HG02610 (cell line): ENCODE measurements at regions not wholly inside any gene's neighbourhood (a gene's known extent, or its start where the extent isn't known, plus 50 kb on each side); places are given as distances from the start of the nearest gene placed in this dataset.

Source experiments
- ATAC-seq: cut with Tn5 transposase; IDR thresholded peaks from one replicate; pipeline ENCODE4 v1.9.1; 2021; ENCODE audit warnings: mild to moderate bottlenecking, moderate library complexity; ENCODE audit not compliant: unreplicated experiment

DNA sequence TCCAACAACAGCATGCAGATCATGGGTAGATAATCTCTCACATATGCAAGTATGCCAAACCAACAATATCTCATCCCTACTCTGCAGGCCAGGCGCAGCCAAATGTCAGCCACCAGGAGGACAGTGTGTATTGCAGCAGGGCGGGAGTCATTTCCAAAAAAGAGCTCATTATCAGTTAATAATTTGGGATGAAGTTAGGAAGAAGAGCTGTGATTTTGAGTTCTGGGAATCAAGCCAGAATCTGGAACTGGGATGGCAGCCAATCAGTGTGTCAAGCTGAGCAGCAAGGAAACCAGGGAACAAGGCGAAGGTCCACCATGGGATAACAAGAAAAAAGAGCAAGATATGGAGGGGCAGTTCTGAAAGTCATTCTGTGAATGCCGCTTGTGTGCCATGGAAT, 88.2 kb upstream of the CAMK2D start:
- no peak for ATAC-seq

DNA sequence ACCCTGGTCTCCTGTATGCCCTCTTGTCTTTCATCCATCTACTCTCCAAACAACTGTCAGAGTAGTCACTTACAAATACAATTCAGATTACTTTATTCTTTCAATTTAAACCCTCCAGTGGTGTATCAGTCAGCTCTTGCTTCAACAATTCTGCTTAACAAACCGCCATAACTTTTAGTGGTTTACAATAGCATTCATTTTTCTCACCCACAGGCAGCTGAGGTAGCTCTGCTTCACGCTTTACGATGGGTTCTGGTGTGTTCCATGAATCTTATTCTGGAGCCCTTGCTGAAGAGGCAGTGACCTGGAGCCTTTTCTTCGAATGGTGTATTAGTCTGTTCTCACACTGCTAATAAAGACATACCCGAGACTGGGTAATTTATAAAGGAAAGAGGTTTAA, 86.2 kb upstream of the CAMK2D start:
- no peak for ATAC-seq

DNA sequence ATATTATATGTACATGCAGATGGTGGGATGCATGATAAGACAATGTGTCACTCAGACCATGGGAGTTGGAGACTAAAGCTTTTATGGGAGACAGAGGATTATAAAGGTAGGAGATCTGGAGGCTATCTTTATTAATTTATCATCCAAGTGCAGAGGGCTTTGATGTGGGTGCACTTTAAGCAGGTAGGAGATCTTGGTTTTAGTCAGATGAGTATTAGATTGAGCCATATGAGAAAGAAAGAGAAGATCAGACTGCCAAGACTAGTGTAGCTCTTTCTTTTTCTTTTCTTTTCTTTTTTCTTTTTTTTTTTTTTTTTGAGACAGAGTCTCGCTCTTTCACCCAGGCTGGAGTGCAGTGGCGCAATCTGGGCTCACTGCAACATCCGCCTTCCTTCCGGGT, 84.9 kb upstream of the CAMK2D start:
- peak; percentile 67 for ATAC-seq

DNA sequence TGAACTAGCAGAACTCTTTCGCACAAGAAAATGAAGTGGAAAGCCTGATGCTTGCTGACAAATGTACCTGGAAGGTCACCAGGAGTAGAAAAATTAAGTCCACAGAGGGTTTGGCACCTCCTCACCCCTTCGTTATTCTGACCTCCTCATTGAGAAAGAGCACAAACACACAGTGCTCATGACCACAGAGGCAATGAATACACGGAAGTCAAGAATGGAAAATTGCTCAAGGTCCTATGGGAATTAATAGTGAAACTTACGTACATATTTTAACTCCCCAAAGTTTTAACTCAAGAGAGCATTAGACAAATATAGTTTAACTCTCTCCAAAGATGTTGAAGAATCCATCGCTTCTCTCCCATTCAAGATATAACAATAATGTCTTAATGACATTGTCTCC, 83.6 kb upstream of the CAMK2D start:
- ATAC-seq, result no peak

DNA sequence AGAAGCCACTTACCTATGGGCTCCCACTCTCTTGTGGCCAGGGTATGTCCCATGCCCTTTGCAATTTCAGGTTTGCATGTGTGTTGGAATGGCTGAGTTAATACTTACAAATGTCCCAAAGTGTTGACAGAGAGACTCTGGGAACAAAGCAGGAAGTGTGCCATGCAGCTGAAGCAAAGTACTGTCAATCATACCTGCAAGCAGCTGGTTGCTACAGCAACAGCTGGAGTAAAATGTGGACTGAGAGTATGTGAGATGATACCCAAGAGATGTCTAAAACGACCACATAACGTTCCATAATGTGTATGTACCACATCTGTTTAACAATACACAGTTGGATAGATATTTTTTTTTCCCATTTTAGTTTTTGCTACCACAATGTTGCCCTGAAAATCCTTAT, 82.8 kb upstream of the CAMK2D start:
- peak; percentile 61 for ATAC-seq

DNA sequence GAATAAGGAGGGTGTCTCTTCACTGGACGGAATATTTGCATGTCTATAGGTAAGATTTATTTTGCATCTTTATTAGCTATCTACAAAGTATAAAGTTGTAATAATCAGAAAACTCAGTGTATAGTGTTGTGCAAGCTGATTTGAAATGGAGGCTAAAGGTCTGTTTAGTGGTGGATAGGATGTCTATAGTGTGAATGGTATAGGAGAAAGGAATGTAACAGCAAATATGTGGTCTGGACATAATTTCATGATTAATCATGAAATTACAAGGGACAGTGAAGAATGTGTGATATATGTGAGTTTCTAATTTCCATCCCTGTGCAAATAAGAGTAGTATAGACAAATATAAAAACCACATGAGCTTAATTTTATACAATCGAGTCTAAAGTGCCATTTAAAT, 79.3 kb upstream of the CAMK2D start:
- ATAC-seq, result no peak

DNA sequence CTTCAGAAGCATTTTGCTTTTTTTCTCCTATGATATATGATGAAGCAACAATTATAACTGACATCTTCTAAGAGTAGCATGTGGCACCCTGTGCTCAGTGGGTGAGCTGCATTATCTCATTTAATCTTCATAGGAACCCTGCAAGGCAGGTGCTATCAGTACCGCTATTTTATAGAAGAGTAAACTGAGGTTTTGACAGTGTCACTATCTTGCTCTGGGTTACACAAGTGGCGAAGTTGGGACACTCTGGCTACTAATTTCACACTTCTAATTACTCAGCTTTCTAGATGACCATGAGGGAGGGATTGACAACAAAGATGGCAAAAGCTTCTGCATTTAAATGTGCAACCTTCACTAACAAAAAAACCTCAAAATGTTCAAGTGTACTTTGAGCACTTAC, 76.9 kb upstream of the CAMK2D start:
- no peak for ATAC-seq

DNA sequence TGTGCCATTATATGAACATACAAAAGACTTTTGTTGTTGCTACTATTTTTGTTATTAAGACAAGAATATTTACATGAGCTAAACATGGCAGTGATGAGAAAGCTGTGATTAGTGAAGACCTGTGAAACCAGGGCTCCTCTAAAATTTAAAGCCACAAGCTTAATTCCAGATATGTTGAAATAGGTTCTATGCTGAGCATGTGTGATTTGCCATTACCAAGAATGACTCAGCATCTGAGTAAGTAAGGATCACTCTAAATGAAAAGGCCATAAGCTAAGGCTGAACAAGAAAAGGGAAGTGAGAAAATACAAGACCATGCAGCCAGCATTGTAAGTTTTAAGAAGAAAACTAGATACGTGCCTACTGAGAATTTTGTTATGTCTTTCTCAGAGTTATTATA, 75.9 kb upstream of the CAMK2D start:
- peak; percentile 99 for ATAC-seq

DNA sequence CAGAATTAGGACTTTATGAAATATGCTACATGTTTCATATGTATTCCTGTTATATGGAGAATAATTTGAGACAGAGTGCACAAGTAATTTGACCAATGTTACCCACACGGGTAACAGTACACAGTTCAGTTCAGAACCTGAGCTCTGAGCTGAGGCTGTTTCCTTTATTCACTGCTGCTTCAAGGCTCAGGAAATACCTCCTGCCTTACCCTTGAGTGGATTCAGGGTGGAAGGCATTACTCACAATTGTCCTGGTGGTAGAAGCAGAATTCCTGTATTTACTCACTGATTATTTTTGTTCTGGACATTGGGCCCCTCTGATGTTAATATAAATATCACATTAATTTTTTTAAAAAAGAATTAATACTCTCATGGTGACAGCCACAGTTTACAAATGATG, 73.5 kb upstream of the CAMK2D start:
- ATAC-seq, result no peak

DNA sequence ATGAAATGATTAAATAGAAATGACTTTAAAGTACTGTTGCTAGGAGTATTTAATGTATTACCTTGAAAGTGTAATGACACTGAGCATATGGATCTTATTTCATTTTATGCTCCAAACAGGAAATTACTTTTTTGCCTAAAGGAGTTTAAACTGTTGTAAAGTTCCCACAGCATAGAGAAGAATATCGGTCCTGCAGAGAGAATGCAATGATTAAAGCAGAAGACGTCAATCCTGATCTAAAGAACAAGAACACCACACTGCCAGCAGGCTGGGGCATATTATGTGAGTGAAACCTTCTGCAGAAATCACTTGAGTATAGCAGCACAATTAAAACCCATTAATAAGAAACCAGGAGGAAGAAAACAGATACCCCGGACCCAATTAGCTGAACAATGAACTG, 72.8 kb upstream of the CAMK2D start:
- ATAC-seq, result no peak

DNA sequence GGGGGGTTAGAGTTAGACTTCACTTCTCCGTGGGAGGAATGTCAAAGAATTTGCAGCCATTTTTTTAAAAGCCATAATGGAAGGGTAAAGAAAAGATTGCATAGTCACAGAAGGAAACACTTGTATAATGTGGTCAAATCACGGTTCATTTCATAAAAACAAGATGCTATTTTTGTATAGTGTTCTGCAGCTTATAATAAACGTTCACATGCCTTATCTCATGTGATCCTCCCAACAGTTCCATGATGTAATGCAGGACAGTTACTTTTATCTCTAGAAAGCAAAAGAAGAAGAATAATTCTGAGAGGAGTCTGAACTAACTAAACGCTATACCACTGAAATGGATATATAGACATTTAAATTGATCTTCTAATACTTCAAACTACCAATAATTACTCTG, 71.3 kb upstream of the CAMK2D start:
- ATAC-seq, result no peak

DNA sequence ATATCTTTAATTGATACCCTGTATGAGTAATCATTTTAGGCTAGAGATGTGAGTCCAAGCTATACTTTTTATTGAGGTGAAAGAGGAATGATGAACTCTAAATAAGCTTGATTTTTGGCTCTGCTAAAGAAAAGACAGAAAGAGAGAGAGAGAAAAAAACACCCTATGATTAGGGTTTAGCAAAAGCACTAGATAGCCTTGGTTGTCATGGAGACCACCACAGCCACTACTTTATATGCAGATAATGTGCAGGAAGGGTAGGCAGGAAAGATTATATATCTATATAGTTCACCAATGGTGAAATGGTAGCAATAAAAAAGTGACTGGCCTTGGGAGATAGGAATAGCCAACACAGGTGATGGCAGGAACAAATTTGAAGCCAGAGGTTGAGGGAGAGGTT, 69.9 kb upstream of the CAMK2D start:
- no peak for ATAC-seq

DNA sequence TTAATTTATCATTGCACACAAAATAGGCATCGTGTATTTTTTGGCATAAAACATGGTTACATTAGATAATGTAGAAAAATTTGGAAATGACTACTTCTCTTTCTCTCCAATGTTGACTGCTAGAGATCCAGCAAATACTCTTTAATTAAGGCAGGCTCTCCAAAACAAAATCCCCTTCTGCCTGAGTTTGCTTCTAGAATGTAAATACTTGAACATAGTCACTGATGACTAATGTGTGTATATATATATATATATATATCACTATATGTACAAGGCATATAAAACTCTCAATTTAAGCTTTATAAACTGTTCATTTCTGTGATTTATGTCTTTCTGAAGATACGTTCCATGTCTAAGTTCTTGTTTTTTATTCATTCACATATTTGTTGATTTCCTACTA, 67.2 kb upstream of the CAMK2D start:
- no peak for ATAC-seq

DNA sequence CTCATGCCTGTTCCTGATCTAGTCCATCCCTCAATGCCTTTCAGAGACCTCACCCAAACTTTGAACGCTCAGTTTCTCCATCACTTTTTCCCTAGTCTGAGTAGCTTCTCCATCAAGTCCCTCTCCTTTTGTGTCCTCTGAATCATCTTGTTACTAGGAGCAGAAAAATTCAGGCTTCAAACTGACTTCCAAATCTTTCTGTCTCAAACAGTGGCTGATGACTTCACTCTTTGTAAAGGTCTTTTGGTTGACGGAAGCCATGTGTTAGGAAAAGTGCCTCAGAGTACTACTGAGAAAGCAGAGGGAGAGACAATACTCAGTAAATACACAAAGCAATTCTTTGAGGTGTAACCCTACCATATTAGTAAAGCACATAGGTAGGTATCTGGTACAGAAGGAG, 65.7 kb upstream of the CAMK2D start:
- ATAC-seq, result no peak

DNA sequence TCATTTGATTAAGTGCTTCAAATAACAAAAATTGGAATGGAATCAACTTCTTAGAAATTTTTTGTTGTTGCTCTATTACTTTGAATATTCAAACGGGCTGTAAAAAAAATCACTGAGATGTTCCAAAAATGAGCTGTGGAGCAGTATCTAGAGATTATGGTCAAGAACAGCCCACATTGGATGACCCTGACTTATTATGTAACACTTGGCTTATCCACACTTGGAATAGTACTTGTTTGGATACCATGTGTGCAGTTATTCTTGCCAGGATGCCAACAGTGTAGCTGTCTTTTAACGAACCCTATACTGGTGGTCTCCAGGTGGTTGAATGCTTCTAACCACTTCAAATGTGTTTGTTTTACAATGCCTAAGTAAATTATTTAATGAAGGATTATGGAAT, 64.9 kb upstream of the CAMK2D start:
- no peak for ATAC-seq

DNA sequence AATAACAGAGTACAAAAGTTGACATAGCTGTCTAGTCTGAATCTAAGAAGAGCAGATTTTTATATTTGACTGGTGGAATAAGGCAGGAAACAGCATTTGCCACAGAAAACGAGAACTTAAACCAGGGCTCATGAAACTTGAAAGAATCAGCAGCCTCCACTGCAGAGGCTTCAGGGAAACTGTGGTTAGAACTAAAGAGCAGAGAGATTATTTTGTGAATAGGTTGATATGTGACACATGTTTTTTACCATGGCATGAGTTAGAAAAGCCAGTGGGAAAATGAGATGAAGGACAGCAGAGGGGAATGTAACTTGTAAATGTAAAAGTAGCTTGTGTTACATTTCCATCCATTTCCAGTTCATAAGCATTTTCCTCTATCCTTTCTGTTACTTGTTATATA, 63.7 kb upstream of the CAMK2D start:
- ATAC-seq, result peak; percentile 54

DNA sequence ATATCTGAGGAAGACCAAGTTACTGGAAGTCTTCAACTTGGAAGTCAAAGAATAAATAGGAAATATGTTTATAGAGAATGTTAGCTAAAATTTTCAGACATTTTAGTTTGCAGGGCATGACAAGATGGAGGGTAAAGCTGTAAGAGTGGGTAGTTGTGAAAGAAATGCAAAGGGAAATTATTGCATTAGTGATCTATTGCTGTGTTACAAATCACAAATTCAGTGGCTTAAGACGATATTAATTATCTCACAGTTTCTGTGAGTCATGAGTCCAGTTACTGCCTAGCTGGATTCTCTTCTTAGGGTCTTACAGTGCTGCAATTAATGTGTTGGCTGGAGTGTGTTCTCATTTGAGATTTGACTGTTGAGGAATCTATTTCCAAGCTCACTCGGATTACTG, 62.9 kb upstream of the CAMK2D start:
- no peak for ATAC-seq

DNA sequence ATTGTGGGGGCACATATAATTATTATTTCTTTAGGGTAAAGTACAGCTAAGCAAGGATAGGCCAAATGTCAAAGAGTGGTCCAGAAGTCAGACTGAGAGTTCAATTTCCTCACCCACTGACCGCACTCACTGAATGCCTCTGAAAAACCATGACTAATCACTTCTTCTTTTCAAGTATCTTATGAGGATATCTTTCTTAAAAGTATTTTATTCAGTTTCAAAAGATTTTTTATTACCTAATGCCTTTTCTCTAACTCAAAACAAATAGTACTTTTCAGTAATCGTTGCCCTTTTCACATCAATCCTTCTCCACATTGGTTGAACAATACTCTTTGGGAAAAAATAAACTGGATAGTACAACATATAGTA, 61.7 kb upstream of the CAMK2D start:
- peak; percentile 70 for ATAC-seq

DNA sequence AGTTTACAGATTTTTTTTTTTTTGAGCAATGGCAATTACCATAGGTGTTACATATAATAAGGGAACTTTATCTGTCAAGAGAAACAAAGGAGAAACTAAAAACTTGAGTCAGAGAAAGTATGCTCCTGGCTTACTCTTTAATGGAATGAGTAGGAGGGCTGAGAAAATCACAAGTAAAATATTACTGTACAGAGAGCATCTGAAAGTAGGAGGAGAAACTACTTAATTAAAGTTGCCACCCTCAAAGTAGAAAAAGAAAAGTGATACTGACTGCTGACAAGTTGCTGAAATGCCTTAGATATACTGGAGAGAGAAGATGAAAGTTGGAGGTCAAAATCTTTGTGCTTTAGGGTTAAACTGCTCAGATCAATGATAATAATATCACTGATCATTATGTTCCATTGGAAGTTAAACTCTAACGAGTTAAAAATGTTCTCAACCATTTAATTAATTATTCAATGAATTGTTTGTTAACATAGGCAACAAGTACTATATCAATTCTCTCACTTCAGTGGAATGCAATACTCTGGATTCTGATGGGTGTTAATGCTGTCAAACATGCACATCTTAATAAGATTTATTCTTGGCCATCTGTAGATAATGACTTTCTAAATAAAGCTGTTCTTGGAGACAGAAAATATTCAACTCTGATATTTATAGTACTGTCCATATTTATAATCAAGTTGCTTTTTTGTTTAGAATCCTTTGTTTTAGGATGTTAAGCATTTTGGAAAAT, 61.2 kb upstream of the CAMK2D start:
- peak; percentile 83 for ATAC-seq

DNA sequence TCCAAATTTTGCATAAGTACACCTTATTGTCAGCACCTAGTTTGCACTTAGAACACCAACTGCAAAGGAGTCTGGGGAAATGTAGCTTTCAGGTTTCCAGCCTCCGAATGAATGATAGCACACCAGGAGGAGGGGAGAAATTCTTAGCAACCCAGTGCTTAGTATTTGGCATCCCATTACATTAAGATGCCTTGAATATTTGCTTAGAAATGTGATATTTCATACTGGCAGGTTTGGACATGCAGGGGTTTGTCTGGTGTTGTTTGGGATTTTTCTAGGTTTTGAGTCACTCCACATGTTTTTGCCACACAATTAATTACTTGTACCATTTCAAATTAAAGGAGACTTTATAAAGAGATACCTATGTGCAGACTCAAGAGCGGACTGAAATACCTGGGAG, 60.3 kb upstream of the CAMK2D start:
- ATAC-seq, result no peak

DNA sequence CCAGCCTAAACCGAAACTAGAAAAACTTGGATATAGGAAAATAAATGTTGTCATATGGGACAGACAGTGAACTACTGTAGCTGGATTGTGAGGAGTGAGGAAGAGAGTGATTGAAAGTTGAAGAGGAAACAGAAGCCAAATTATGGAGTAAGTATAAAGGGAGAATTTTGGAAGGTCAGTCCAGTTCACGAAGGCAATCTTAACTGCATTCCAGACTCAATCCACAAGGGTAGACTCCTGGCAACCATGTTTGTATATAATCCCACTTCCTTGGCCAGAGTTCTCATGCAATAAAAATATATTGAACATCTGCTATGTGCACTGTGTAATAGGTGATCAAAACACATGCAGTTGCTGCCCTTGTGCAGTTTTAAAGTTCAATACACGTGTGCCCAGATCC, 58.6 kb upstream of the CAMK2D start:
- no peak for ATAC-seq

DNA sequence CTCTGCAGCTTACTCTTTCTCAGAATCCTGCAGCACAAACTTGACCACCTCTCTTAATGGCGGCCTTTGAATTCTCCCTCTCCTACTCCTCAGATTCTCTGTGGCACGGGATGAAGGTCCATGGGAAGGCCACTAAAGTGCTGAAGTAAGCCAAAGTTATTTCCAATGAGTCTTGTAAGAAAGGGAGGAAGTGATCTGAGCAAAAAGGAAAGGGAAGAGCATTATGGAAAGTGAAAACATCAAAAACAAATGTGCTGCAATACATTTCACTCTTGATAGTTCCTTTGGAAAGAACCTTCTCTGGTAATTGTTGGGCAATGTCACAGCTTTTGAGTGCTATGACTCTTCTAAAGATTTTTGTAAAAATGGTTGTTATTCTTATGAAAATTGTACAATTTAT, 54.3 kb upstream of the CAMK2D start:
- no peak for ATAC-seq

DNA sequence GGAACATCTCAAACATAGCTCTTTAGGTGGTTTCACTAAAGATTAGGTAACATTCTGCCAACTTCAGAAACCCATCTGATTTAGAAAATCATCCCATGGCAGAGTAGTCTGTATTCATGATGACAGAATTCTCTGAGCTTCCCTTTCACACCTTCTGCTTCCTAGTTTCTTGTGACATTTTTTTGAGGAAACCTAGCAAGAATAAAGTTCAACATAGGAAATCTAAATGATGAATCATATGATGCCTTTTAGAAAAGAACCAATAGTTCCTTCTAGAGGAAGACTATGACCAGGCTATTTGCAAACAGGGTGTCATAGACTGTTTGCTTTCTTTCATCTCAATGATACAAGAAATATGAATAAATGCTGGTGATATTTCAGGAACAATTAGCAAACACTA, 49.8 kb upstream of the CAMK2D start:
- ATAC-seq, result no peak
